RWPE2 (cell line): ENCODE measurements at regions not wholly inside any gene's neighbourhood (a gene's known extent, or its start where the extent isn't known, plus 50 kb on each side); places are given as distances from the start of the nearest gene placed in this dataset.
"Not testable (repeated sequence)": the region's sequence is repeated elsewhere in the genome, so short reads cannot be mapped to it uniquely, and the experiment has no call there.

Experiments used
- ATAC-seq: fragments of 200-7000 bp; cut with Tn5 transposase; 3 replicates; pipeline ENCODE4 v1.9.1; 2021; ENCODE audit warnings: low read depth
- DNase-seq: peaks from one replicate; pipeline ENCODE4 v3.0.0-alpha.2; 2020; ENCODE audit warnings: low spot score
- H3K27ac ChIP-seq: fragments of 450-650 bp; 2 replicates; pipeline ENCODE4 v1.5.1; 2017; ENCODE audit warnings: mild to moderate bottlenecking; ENCODE audit not compliant: poor library complexity, severe bottlenecking
- H3K27me3 ChIP-seq: fragments of 250-450 bp; sonication (Bioruptor Pico); 2 replicates; pipeline ENCODE4 v1.5.1; 2021; ENCODE audit warnings: mild to moderate bottlenecking, moderate library complexity; ENCODE audit not compliant: insufficient read depth, poor library complexity, severe bottlenecking
- H3K36me3 ChIP-seq: fragments of 250-450 bp; sonication (Bioruptor Pico); 2 replicates; pipeline ENCODE4 v1.5.1; 2020; ENCODE audit warnings: low read depth, mild to moderate bottlenecking, moderate library complexity
- H3K4me1 ChIP-seq: fragments of 250-450 bp; sonication (Bioruptor Pico); 2 replicates; pipeline ENCODE4 v1.5.1; 2021; ENCODE audit warnings: mild to moderate bottlenecking, moderate library complexity; ENCODE audit not compliant: insufficient read depth, poor library complexity, severe bottlenecking
- H3K4me3 ChIP-seq: fragments of 250-450 bp; sonication (Bioruptor Pico); 2 replicates; pipeline ENCODE4 v1.5.1; 2021; ENCODE audit warnings: mild to moderate bottlenecking, moderate library complexity; ENCODE audit not compliant: severe bottlenecking
- H3K9me3 ChIP-seq: fragments of 250-450 bp; sonication (Bioruptor Pico); 2 replicates; pipeline ENCODE4 v1.5.1; 2021; ENCODE audit warnings: mild to moderate bottlenecking, moderate library complexity; ENCODE audit not compliant: severe bottlenecking
- TF ChIP-seq, protein P1 (sequence below): fragments of 450-650 bp; IDR thresholded peaks from one replicate; pipeline ENCODE4 v1.5.1; 2017; ENCODE audit warnings: mild to moderate bottlenecking, moderate library complexity; ENCODE audit not compliant: poor library complexity, severe bottlenecking

DNA sequence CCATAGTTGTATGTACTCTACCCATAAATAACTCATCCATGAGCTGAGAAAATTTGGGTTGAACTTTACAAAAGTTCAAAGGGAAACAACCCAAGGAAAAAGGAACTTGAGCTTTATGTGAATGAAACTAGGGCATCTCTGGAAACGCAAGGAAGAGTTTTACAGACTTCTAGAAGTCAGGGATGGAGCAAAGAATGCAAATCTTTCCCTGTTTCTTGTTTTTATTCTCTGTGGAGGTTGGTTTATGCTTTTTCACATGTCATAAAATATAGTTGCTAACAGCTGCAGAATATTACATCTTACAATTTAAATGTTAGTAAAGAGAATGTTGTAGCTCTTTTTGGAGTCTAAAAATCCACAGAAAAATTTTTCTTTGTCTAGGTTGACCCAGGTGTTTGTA lies 754.1 kb downstream of the PCDH7 start:
- ATAC-seq (no peak), DNase-seq (no peak)
- Histone ChIP-seq H3K9me3 (no peaks in the 10 kb centered on the region), H3K27ac (no peak overlapping the region), H3K4me1 (no peaks in the 10 kb centered on the region), H3K36me3 (no peaks in the 10 kb centered on the region), H3K4me3 (no peak overlapping the region), H3K27me3 (no peaks in the 10 kb centered on the region)
- TF ChIP-seq, protein P1, sequence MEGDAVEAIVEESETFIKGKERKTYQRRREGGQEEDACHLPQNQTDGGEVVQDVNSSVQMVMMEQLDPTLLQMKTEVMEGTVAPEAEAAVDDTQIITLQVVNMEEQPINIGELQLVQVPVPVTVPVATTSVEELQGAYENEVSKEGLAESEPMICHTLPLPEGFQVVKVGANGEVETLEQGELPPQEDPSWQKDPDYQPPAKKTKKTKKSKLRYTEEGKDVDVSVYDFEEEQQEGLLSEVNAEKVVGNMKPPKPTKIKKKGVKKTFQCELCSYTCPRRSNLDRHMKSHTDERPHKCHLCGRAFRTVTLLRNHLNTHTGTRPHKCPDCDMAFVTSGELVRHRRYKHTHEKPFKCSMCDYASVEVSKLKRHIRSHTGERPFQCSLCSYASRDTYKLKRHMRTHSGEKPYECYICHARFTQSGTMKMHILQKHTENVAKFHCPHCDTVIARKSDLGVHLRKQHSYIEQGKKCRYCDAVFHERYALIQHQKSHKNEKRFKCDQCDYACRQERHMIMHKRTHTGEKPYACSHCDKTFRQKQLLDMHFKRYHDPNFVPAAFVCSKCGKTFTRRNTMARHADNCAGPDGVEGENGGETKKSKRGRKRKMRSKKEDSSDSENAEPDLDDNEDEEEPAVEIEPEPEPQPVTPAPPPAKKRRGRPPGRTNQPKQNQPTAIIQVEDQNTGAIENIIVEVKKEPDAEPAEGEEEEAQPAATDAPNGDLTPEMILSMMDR: no peak

DNA sequence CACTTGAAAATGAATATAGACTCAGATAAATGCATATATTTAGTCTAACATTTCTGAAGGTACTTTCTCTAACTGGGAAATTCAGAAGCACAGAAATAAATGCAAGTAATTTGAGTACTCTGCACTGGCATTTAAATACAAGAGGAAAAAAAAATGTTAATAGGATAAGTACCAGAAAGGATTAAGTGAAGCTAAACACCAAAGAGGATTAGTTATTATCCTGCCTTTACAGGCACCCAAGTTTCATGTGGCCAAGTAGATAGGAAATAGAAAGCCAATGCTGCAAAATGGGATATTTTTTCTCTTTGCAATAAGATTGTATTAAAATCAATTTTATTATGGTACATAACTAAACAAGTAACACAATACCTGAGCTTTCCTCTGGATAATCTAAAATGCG lies 762.5 kb downstream of the PCDH7 start:
- Histone ChIP-seq H3K27ac (no peak overlapping the region), H3K4me3 (no peak overlapping the region), H3K9me3 (no peaks in the 10 kb centered on the region), H3K4me1 (no peaks in the 10 kb centered on the region), H3K36me3 (no peaks in the 10 kb centered on the region), H3K27me3 (no peaks in the 10 kb centered on the region)
- ATAC-seq (no peak), DNase-seq (no peak)
- TF ChIP-seq, protein P1: no peak

DNA sequence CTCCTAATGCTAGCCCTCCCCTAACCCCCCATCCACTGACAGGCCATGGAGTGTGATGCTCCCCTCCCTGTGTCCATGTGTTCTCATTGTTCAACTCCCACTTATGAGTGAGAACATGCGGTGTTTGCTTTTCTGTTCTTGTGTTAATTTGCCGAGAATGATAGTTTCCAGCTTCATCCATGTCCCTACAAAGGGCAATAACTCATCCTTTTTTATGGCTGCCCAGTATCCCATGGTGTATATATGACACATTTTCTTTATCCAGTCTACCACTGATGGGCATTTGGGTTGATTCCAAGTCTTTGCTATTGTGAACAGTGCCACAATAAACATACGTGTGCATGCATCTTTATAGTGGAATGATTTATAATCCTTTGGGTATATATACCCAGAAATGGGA lies 779.0 kb downstream of the PCDH7 start:
- H3K4me3 ChIP-seq, H3K36me3 ChIP-seq, H3K27ac ChIP-seq, H3K27me3 ChIP-seq, H3K4me1 ChIP-seq, ATAC-seq, H3K9me3 ChIP-seq, DNase-seq: not testable (repeated sequence)

GRCh38 chr4:31516520-31516919 lies 796.4 kb downstream of the PCDH7 start:
- TF ChIP-seq, protein P1: no peak
- no peak for ATAC-seq

GRCh38 chr4:31518796-31519250 lies 798.7 kb downstream of the PCDH7 start:
- Histone ChIP-seq H3K9me3 (no peaks in the 10 kb centered on the region), H3K4me1 (peaks cover 14% of the 10 kb centered on the region), H3K27me3 (no peaks in the 10 kb centered on the region), H3K36me3 (no peaks in the 10 kb centered on the region), H3K4me3 (no peak overlapping the region), H3K27ac (peak overlapping the region; percentile 80)
- DNase-seq (no peak), ATAC-seq (peak; percentile 94)
- TF ChIP-seq, protein P1: no peak

More at GRCh38 chr4:31516520-31516919, 796.4 kb downstream of the PCDH7 start:
- peaks cover 14% of the 10 kb centered on the region for H3K4me1 ChIP-seq
- H3K27me3 ChIP-seq: no peaks in the 10 kb centered on the region
- H3K36me3 ChIP-seq: no peaks in the 10 kb centered on the region
- H3K9me3 ChIP-seq: no peaks in the 10 kb centered on the region
- no peak for DNase-seq
- no peak overlapping the region for H3K27ac ChIP-seq
- no peak overlapping the region for H3K4me3 ChIP-seq
